ENCODE measurements at regions not wholly inside any gene's neighbourhood (a gene's known extent, or its start where the extent isn't known, plus 50 kb on each side); places are given as distances from the start of the nearest gene placed in this dataset.
A peak's percentile ranks its signal among the peaks of the same experiment; 100 is the strongest.

DNA sequence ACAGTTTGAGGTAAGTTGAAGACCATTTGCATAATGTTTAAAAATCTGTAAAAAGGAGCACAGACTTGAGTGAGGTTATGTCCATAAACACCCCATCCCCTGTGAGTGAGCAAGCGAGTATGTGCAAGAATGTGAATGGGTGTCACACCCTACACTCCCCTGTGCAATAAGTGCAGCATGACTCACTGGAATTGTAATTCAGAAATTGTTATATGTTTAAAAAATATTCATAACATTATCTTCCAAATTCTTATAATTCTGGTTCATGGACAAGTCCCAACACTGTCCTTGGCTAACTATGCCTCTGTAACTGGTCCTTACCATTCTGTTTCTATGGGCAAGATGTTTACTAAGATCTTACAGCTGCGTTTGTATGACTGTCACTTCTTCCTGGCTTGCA lies 207.8 kb upstream of the FAR2 start:
- no peak for DNase-seq

DNA sequence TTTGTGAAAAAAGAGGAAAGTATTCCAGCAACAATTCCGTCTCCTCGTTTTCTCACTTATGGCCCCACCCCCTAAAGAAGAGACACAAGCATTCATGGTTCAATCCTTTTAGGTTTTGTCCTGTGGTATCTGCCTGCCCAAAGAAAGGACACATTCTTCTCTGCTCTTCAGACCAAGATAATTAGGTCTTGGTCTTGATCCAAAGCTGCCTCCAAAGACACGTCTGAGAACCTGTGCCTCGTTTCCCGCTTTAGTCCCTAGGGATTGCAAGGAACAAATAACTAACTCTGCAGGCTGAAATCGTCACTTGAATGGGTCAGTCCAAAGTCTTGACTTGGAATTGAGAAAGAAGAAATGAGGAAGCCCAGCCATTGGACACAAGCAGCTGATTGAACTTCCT lies 202.7 kb upstream of the FAR2 start:
- DNase-seq: no peak

DNA sequence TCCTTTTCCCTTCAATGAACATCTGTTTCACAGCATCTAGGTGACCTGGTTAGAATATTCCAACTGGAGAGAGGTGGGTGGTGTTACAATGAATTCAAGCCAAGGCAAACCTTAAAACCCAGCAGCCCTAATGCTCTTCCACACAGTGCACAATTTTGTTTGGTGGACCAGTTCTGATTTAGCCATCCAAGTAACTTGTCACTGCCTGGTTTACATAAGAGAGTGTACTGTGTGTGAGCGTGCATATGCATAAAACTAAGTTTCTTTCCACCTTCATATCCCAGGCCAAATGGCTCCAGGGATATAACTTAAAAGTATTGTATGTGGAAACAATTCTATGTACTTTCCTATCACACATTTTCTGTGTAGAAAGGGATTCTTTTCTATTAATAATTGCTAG lies 200.4 kb upstream of the FAR2 start:
- no peak for DNase-seq

DNA sequence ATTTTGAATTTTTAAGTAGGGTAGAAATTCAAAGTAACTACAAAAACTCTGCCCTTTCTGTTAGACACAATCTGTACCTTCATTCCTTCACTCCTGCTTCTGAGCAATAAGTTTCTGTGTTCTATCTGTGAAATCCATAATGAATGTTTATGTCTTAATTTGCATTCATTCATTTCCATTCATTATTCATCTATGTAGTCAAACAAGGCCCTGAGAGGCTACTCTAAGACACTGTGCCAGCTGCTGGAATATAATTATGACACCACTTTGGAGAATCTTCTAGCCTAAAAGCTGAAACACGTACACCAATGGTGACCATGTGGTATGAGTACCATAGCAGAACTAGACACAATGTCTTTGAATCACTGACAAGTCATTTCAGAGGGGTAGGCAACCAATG lies 199.9 kb upstream of the FAR2 start:
- DNase-seq: no peak

DNA sequence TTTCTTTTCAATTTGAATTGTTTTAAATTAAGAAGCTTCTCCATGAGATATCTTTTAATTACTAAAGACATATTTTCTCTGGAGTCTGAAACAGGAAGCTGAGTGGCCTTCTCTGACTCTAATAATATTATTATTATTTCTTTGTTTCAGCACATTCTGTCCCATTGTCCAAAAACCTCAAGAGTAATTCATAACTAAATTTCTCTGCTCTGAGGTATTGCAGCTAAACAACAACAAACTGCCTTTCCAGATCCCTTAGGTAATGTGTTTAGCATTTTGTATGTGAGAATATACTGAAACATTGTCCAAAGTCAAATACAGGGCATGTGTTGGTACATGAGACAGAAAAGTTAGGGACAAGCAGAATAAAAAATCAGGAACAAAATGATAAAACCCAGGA lies 199.0 kb upstream of the FAR2 start:
- DNase-seq: no peak

DNA sequence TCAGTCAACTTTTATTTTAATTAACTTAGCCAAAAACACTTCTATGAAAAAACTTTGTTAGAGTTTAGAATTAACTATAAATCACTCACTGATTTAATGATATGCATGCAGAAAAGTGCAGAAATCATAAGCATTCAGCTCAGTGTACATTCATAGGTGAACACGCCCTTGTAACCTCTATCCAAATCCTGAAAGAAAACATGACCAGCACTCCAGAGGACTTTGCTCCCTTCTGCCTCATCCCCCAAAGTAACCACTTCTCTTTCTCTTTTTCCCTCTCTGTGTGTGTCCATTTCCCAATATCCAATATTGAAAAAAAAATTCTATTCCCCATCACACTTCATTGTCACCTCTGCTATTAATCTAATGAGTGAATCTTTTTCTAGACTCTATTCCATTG lies 197.1 kb upstream of the FAR2 start:
- DNase-seq: no peak

DNA sequence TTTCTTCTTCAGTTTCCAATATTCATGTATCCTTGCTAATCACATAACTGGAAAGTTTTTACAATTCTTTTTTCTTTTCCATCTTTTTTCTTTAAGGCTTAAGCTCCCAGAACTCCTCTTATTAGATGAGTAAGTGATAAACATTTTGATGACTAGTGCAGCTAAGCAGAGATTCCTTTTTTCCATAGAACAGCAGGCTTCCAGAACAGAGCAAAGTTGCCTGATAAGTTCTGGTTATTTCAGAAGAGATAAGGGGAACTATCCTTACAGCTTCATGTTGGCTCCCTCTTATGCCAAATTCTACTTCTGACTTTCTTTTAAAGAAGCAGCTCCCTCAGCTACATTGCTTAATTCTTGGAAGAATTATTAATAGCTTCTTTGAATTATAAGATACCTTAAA lies 194.7 kb upstream of the FAR2 start:
- DNase-seq: no peak

DNA sequence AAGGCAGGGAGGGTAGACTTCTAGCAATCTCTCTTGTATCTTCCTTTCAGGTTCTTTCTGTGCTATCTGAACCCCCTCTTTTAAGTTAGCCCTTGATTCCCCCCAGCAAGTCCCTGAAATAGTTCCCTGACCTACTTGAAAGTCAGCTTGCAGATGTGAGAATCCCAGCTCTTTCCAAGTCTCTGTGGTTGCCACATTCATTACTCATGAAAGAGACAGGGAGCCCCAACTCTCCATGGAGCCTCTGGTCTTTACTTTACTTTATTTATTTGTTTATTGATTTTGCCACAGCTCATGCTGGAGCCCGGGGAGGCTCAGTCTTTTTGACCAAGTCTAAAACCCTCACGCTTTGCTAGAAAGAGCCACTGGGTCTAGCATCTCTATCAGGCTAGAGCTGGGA lies 193.6 kb upstream of the FAR2 start:
- no peak for DNase-seq

DNA sequence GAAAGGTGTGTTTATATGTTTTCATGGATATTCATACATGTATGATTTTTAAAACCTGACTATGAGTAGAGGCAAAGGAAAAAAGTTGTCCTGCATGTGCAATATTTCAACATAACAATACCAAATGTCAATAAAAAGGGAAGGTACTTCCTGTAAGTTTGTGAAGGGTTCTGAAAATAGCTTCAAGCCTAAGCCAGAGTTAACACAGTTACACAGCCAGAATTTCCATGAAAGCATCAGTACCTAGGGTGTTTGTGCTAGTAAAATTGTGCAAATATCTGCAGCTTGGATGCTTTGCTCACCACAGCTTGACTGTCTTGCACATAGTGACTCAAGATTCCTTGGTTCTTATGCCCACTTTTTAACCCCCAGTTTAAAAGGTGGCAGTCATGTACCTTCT lies 193.1 kb upstream of the FAR2 start:
- no peak for DNase-seq

DNA sequence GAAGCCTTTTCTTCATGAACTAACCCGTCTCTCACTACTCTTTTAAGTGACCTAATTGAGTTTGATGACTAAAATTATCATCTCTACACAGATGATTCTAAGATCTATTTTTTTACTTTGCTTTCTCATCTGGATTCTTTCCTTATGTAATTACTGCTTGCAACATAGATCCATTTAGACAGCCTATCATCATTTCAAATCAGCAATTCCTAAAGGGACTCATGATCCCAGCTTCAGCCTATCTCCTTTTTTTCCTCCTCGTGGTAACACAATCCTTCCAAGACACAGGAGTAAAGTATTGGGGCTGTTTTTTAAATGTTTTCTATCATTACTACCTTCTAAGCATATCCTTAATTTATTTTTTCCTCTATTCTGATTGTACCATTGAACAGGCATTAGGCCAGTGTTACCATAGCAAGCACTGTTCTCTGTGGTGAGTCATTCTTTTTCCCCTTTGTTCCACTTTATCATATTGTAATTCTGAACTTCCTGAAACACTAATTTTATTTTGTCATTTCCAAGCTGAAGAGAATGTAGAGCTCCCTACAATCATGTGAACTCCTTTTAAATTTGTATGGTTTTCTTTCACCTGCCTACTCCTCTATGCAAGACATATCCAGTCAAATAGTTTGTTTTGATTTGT lies 190.4 kb upstream of the FAR2 start:
- no peak for DNase-seq

DNA sequence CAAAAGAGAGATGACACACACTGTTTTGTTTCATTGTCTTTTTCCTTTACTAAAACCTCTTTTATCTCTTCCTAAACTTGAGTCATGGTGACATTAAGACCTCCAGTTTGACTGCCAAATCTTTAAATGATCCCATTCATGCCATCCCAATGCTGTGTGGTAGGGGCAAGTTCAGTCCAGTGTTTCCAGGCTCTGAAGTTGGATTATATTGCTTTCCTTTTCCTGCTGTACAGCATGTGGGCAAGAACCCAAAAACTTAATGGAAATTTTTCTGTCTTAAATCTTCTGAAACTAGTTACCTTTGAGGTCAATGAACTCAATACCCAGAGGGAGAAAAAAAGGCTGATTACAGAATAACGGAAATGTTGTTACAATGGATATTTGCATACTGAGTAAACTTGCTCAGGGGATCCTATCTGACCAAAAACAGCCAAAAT lies 187.1 kb upstream of the FAR2 start:
- DNase-seq: no peak

DNA sequence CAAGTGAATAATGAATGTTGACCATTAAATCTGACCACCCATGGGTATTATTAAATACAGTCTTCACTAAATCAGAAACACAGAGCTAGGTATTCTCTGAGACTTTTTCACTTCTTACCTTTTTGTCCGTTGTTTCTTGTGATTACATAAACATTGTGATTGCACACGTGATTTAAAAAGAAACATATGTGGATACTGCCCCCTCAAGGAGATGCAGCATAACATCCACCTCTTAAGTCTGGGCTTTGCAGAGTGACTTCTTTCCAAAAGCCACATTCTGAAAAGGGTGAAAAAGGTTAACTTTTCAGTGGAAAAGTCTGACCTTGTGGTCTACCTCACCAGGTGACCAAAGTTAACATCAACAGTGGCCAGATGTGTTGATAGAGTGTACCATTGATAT lies 185.5 kb upstream of the FAR2 start:
- no peak for DNase-seq

DNA sequence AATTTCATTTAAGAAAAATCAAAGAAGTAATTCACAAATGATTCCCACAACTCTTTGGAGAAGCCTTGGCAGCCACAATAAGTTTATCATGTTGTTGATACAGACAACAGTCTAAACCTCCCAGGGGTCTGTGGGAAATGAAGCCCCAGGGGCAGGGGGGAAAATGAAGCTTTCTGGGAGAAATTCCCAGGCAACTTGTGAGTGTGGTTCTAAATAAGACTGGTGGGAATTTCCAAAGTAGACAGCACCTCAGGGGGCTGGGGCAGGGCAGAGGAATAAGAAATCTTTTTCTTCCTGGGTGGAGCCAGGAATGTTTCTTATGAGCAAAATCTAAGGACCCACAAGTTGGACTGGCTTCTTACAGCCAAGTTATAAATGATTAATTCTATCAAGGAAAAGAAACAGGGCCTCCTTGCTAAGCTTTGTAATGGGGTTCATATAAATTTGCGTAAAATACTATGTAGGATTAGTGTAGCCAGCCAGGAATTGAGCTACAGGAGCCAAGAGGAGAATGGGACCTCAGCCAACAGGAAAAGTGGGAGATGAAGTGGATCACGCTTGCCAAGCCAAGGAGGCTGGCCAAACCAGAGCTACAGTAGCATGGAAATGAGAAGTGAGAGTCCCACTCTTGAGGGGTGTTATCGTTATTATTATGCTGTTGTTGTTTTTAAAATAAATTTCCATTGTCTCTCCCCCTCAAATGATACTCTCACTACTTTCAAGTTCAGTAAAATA lies 182.9 kb upstream of the FAR2 start:
- peak; percentile 76 for DNase-seq

DNA sequence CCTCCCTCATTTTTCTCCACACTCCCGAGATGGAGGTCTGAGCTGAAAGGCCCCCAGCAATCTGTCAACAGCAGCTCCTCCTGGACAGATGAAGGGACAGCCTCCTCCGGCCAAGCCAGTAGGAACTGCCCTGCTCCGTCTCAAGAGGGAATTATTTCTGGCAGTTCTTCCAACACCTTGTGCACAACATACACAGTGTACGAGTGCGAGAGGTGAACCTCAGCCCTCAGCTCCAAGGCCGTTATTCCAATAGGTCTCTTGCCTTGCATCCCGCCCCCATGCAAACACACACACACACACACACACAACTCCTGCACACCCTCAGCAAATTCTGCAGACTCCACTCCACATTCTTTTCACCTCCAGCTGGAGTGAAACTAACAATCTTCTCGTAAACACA lies 181.7 kb upstream of the FAR2 start:
- no peak for DNase-seq

DNA sequence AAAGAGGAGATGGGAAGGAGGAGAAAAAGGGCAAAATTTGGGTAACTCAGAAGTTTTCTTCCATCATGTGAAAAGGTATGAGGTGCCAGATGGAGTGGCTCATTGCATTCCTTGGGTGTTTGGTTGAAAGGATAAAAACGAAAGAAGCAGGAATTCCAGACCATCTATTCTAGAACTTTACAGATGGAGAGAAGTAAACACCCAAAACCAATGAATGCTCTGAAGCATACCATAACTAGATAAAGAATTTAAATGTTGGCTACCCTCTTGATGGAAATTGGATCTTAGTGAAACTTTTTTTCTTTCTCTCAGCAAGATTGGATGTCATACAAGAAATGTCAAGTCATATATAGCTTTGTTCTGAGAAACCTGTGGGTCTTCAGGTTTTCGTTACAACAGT lies 175.6 kb upstream of the FAR2 start:
- DNase-seq: no peak

DNA sequence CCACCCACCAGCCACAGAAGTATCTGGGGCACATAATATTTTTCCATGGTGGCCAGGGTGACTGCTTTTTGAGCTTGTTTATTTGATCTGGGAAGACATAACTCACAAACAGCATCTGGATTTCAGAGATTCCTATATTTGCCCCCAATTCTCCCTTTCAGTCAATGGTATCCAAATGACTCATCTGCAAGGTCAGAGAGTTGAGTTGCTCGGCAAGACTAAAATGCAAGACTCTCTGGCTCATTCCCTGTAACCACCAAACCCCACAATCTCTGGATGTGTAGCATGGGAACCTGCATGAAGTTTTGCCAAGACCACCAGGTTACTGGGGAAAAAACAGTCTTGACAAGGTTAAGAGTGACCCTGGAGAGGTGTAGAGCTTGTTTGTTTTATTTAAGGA lies 174.9 kb upstream of the FAR2 start:
- no peak for DNase-seq

DNA sequence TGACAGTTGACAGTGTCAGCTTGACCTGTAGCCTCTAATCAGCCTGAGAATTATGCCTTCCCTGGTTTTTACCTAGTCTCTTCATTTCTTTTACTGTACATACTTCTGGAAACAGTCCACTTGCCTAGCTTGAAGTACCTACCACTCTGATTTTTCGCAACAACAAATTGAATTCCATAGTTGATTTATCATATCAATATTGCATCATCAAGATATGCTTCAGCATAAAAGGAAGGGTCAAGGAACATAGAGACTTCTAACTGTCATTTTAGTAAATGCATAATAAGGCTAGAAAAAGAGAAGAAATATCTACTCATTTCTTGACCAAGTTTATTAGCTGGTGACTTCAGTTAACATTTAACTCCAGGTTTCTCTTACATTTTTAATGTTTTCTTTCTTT lies 174.2 kb upstream of the FAR2 start:
- DNase-seq: no peak

DNA sequence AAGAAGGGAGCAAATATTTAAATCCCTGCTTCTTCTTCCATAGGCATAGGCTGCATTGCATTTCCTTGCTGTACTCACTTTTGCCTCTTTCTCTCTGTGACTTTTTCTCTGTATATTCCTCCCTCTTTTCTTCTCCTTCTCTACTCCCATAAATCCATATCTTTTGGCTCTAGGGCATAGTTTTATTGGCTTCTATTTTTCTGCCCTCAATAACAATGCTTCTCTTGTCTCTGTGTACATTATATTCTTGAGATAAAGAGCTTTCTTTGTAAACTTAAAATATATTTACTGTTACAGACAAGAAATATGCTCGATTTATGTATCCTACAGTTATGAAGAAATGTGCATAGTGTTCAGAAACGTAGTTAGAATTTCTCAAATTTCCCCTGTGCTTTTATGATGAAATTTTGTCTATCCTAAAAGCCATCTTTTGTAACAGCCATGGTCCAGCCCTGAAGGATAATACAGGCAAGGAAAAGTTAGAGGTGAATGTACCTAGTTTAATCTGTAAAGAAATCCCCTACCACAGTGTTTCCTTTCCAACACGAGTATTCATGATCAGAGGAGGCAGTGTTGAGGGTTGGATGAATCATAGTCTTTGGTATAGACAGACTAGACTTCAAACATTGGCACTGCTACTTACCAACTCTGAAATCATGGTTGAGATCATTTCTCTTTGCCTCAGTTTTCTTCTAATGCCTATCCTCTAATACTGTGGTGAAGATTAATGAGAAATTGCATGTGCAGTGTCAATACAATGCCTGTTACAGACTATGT lies 173.3 kb upstream of the FAR2 start:
- no peak for DNase-seq

DNA sequence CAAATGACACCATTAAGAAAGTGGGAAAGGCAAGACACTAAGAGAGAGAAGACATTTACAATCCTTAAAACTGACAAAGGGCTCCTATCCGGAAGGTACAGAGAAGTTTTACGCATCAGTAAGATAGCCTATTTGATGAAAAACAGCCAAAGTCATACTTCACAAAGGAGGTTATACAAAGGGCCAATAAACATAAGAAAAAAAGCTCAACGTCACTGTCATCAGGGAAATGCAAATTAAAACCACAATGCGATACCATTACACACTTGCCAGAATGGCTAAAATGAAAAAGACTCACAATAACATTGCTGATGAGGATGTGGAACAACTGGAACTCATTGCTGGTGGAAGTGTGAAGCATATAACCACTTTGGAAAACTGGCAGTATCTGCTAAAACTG lies 168.6 kb upstream of the FAR2 start:
- no peak for DNase-seq

DNA sequence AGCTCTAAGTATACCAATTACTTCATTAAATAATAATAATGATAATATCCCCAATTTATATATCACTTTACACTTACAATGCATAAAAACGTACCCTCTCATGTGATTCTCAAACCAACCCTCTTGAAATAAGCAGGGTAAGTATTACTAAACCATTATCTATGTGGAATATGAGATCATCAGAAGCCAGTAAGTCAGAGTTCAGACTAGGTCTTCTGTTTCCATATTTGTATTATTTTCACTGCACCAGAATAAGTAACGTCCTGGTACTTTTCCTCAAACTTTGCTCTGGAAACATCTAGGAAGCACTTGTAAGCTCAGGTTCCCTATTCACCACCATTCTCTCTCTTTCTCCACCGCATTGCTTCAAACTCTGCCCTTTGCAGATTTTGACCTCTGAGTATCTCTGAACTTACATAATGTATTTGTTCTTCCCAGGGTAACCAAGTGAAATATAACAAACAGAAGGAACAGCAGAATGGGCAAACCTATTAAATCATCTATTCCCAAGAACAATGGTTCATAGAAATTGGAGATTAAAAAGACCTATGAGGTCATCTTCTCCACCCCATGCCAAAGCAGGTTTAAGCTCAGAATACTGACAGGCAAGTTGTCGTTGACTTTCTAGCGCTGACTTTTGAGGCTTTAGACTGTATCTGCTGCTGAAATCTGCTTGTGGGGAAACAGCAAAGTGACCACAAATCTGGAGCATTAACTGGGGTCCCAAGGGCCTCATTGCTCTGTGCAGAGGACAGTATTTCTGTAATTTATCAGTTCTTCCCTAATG lies 161.3 kb upstream of the FAR2 start:
- no peak for DNase-seq

DNA sequence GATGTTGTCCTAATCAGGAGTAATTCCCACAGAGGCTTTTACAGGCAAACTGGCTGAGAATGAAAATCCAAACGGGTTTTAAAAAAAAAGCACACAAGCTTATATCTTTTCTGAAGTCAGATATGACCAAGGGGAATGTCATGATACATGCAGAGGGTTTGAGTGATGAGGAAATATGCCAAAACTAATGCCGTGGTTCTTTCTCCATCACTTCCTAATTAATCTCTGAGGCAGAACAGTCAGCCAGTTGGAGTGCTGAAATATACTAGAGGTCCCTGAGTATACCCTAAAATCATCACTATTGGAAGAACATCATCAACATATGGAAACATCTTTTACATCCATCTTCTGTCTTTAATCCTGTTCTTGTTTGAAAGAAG lies 160.8 kb upstream of the FAR2 start:
- DNase-seq: no peak

DNA sequence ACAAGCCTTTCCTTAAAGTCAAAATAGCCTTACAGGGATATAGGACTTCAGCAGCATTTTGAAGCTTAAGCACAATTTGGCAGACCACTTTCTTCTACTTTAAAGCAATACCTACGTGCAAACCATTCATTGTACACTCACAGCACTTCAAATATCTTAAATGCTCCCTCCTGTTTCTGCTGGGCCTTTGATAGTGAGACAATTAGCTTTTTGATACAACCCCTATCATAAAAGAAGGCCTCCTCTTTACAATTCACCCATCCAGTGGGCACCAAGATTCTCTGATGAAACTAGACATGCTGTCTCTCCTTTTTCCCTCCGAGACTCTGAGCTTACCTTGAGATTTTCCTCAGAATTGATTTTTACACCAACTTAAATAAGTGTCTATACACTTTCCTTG lies 157.5 kb upstream of the FAR2 start:
- no peak for DNase-seq

DNA sequence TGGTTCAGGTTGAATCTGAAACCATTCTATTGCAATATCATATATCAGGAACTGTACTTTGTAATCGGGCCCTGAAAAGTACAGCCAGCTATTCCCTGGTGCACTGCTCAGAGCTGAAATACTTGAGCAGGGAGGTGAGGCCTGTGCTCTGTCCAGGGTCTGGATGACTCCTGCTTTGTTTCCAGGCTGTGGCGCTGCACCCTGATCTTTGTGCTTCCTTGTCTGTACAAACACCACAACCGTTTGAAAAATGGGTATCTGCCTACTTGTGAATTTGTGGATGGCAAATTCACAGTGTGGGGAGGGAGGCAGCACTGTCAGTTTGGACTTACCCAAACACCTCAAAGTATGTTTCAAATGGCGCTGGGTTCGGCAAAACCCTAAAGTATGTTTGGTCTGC lies 155.4 kb upstream of the FAR2 start:
- no peak for DNase-seq
